Activated CD8-positive, alpha-beta T cell treated with anti-CD3 and anti-CD28 coated beads, Interleukin-2, amount 10 ng/mL, durations not matched to agents 7 days and 5 days (primary cell): ENCODE measurements at regions not wholly inside any gene's neighbourhood (a gene's known extent, or its start where the extent isn't known, plus 50 kb on each side); places are given as distances from the start of the nearest gene placed in this dataset.

Experiments
- ATAC-seq: fragments of 150-1000 bp; cut with Tn5 transposase; one replicate; pipeline ENCODE4 v1.10.0; 2021; ENCODE audit warnings: moderate library complexity
- CTCF ChIA-PET: fragments of 350-600 bp; sonication (Branson Sonifier 250); formaldehyde crosslinking; loops from one replicate; lab custom pipeline; 2021; ENCODE audit warnings: antibody characterized with exemption; lab: Charles Lee
- POLR2A ChIA-PET: fragments of 350-600 bp; sonication (Branson Sonifier 250); formaldehyde crosslinking; loops from one replicate; lab custom pipeline; 2021; ENCODE audit warnings: antibody characterized with exemption; lab: Charles Lee
- DNase-seq: peaks from one replicate; pipeline ENCODE4 v3.0.0-alpha.2; 2020
- H3K27ac Mint-ChIP-seq: one replicate; pipeline ENCODE4 v1.8.0; 2021; ENCODE audit warnings: mild to moderate bottlenecking, mixed read lengths
- H3K27me3 Mint-ChIP-seq: one replicate; pipeline ENCODE4 v1.8.0; 2021; ENCODE audit warnings: low read depth, mixed read lengths
- H3K36me3 Mint-ChIP-seq: one replicate; pipeline ENCODE4 v1.8.0; 2021; ENCODE audit warnings: low read depth, mixed read lengths
- H3K4me1 Mint-ChIP-seq: one replicate; pipeline ENCODE4 v1.8.0; 2021; ENCODE audit warnings: low read depth, mixed read lengths
- H3K4me3 Mint-ChIP-seq: one replicate; pipeline ENCODE4 v1.8.0; 2021; ENCODE audit warnings: mild to moderate bottlenecking, mixed read lengths
- H3K9me3 Mint-ChIP-seq: one replicate; pipeline ENCODE4 v1.8.0; 2022; ENCODE audit warnings: mixed read lengths; ENCODE audit not compliant: insufficient read depth

DNA sequence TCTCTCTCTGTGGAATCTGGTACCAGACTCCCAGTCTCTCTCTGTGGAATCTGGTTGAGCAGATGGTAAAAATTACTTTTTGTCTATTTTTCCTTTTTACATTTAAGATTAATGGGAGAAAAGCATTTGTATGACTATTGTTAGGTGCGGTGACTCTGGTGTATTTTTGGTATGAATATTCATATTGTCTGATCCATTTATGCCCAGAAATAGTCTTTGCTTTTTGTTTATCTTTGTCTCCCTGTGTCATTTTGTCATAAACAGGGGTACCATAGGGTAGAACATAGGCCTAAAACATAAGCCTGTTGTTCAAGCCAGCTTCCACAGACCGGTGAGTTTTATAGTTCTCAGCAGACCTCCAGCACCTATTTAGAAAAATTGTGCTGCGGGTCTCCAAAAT lies 78.7 kb downstream of the ETS2 start:
- POLR2A ChIA-PET, result no interaction called here
- CTCF ChIA-PET, result no interaction called here
- Mint-ChIP-seq H3K9me3 (peaks cover 35% of the 10 kb centered on the region), H3K27me3 (peaks cover 2% of the 10 kb centered on the region), H3K36me3 (peaks cover 2% of the 10 kb centered on the region), H3K27ac (no peak overlapping the region), H3K4me1 (no peaks in the 10 kb centered on the region), H3K4me3 (no peak overlapping the region)
- ATAC-seq (no peak), DNase-seq (no peak)

DNA sequence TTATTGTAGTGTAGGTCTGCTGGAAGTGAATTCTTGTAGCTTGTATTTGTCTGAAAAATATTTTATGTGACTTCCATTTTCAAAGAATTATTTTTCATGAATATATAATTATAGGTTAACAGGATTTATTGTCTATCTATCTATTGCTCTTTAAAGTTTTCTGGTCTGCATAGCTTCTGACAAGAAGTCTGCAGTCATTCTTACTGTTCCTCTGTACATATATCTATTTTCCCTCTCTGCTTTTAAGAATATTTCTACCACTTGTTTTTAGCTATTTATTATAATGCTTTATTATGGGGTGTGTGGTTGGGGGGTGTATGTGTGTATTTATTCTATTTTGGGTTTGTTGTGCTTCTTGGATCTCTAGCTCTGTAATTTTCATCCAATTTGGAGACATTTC lies 77.4 kb downstream of the ETS2 start:
- CTCF ChIA-PET, result no interaction called here
- H3K36me3 Mint-ChIP-seq, result peaks cover 2% of the 10 kb centered on the region

DNA sequence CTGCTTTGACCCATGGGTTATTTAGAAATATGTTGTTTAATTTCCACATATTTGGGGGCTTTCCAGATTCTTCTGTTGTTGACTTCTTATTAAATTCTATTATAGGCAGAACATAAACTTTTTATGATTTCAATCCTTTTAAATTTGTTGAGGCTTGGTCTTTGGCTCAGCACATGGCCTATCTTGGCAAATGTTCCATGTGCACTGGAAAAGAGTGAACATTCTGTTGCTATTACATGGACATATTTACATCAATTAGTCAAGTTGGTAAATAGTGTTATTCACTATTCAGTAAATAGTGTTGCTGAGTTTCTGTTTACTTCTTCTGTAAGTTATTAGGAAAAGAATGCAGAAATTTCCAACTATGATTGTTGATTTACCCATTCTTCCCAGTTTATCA lies 75.4 kb downstream of the ETS2 start:
- peaks cover 2% of the 10 kb centered on the region for H3K27me3 Mint-ChIP-seq
- no peak overlapping the region for H3K4me3 Mint-ChIP-seq
- DNase-seq (no peak), ATAC-seq (no peak)
- peaks cover 32% of the 10 kb centered on the region for H3K9me3 Mint-ChIP-seq
- H3K4me1 Mint-ChIP-seq, result no peaks in the 10 kb centered on the region
- ChIA-PET CTCF (no interaction called here), POLR2A (no interaction called here)
- no peak overlapping the region for H3K27ac Mint-ChIP-seq
- H3K36me3 Mint-ChIP-seq, result no peaks in the 10 kb centered on the region

More for the DNA sequence above, 77.4 kb downstream of the ETS2 start:
- POLR2A ChIA-PET, result no interaction called here
- Mint-ChIP-seq H3K27me3 (peaks cover 2% of the 10 kb centered on the region), H3K4me3 (no peak overlapping the region), H3K4me1 (no peaks in the 10 kb centered on the region), H3K27ac (no peak overlapping the region), H3K9me3 (peaks cover 32% of the 10 kb centered on the region)
- ATAC-seq (no peak), DNase-seq (no peak)

DNA sequence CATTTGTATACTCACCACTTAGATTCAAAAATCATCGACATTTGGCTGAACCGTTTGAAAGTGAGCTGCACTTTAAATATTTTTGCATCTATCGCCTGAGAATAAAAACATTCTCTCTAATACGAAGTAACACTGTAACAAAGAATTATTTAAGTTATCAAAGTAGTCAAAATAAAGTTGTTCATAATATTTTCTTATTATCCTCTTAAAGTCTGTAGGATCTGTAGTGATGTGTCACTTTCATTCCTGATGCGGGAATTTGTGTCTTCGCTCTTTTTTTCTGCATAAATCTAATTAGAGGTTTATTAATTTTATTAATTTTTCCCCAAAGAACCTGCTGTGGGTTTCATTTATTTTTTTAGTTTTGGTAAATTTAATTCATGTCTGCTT lies 74.8 kb downstream of the ETS2 start:
- peaks cover 32% of the 10 kb centered on the region for H3K9me3 Mint-ChIP-seq
- H3K4me3 Mint-ChIP-seq, result no peak overlapping the region

DNA sequence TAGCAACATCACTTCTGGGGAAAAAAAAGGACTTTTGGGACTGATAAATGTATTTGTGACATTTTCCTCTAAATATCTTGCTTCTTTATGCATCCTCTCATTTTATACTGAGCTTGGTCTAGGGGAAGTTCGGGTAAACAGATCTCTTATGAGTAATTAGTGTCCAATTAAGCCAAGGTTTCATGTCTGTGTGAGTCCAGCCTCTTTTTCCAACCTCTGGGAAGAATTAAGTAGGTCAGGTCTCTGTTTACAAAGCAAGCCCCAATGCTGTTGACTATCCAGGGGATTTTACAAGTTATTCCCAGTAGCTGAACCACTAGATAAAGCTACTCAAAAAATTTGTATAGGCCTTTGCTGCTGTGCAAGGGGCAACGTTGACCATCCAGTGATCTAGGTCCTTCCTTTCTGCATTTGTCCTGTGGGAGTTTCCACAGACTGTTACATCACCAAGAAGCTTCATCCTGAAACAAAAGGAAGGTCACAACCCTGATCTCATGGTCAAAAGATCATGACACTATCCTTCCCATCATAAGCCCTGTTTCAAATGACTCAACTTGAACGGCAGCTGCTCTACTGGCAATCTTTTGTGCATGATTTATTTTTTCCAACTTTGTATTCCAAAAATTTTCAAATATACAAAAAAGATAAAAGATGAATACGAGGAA lies 74.3 kb downstream of the ETS2 start:
- ChIA-PET POLR2A (no interaction called here), CTCF (no interaction called here)
- peaks cover 7% of the 10 kb centered on the region for H3K4me1 Mint-ChIP-seq
- H3K27me3 Mint-ChIP-seq, result peaks cover 2% of the 10 kb centered on the region
- no peaks in the 10 kb centered on the region for H3K36me3 Mint-ChIP-seq
- H3K9me3 Mint-ChIP-seq, result peaks cover 32% of the 10 kb centered on the region
- H3K4me3 Mint-ChIP-seq, result no peak overlapping the region
- H3K27ac Mint-ChIP-seq, result no peak overlapping the region
- ATAC-seq (no peak), DNase-seq (no peak)

More for the DNA sequence above, 74.8 kb downstream of the ETS2 start:
- no peak for ATAC-seq
- CTCF ChIA-PET, result no interaction called here
- DNase-seq, result no peak
- peaks cover 3% of the 10 kb centered on the region for H3K4me1 Mint-ChIP-seq
- POLR2A ChIA-PET, result no interaction called here
- no peaks in the 10 kb centered on the region for H3K36me3 Mint-ChIP-seq
- H3K27ac Mint-ChIP-seq, result no peak overlapping the region
- peaks cover 2% of the 10 kb centered on the region for H3K27me3 Mint-ChIP-seq

DNA sequence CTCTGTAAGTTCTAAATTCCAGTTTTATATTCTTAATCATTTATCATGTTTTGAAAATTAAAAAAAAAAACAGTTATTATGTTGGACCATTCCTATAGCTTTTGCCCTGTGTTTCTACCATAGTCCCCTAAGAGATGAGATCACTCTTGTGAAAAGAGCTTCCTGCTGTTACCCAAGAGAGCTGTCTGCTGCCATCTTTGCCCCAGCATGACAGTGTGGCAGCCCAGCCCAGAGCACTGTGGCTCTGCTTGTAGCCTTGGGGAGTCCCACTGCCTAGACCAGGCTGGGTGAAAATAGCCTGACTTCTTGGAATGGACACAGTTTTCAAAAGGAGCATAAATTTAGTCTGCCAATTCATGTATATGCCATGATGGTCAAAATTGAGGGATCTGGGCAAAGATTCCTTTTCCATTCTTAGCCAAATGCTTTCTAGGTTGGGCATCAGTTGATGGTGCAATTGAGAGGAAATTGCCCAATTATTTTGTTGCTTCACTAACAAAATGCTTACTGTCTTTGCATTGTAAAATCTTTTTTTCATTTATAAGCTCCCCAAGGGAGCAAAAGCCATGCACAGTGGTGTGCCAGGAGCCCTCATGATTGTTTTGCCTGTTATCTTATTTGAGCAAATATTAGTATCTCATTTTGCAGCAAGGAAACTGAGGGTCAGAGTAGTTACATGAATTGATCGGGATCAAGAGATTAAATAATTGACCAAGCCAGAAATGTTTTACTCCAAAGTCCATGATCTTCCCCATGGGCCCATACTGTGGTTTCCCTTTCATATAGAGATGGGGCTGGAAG lies 72.8 kb downstream of the ETS2 start:
- peaks cover 7% of the 10 kb centered on the region for H3K4me1 Mint-ChIP-seq
- ChIA-PET CTCF (no interaction called here), POLR2A (no interaction called here)
- no peak overlapping the region for H3K4me3 Mint-ChIP-seq
- peaks cover 2% of the 10 kb centered on the region for H3K27me3 Mint-ChIP-seq
- peaks cover 30% of the 10 kb centered on the region for H3K9me3 Mint-ChIP-seq
- H3K36me3 Mint-ChIP-seq, result no peaks in the 10 kb centered on the region
- DNase-seq, result no peak
- H3K27ac Mint-ChIP-seq, result no peak overlapping the region
- ATAC-seq, result no peak

DNA sequence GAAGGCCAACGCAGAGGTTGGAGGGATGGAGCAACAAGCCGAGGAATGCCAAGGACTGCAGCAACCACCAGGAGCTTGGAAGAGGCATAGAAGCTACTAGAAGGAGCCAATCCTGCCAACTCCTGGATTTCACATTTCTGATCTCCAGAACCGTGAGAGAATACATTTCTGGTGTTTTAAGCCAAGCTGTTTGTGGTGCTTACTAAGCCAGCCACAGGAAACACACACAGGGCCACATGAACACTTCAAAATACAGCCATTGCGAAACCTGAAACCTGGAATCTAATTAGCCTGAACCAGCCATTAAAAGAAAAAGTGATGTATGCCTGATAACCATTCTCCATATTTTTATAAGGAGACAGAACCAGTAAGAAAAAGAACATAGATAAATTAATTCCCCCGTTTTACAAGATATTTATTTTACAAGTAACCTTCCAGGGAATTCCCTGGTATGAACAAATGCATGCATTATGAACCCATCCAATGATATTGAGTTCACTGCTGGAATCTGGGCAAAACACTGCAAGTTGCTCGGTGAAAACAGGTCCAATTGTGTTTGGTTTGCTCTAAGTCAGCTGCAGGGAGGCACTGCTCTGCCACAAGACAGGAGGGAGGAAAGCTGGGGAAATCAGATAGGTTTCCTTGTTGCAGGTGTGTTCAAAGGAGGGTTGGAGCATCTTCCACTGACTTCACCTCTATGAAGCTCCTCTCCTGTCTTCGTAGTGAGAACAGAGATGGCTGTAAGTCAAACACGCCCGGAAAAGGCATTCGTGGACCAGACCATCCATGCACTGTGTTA lies 70.2 kb downstream of the ETS2 start:
- no peak for DNase-seq
- H3K27ac Mint-ChIP-seq, result no peak overlapping the region
- CTCF ChIA-PET, result no interaction called here
- H3K4me3 Mint-ChIP-seq, result no peak overlapping the region
- peaks cover 7% of the 10 kb centered on the region for H3K4me1 Mint-ChIP-seq
- POLR2A ChIA-PET, result no interaction called here
- peaks cover 13% of the 10 kb centered on the region for H3K9me3 Mint-ChIP-seq
- peaks cover 6% of the 10 kb centered on the region for H3K27me3 Mint-ChIP-seq
- ATAC-seq, result no peak
- no peaks in the 10 kb centered on the region for H3K36me3 Mint-ChIP-seq
